ENCODE measurements at regions not wholly inside any gene's neighbourhood (a gene's known extent, or its start where the extent isn't known, plus 50 kb on each side); places are given as distances from the start of the nearest gene placed in this dataset.
A peak's percentile ranks its signal among the peaks of the same experiment; 100 is the strongest.

DNA sequence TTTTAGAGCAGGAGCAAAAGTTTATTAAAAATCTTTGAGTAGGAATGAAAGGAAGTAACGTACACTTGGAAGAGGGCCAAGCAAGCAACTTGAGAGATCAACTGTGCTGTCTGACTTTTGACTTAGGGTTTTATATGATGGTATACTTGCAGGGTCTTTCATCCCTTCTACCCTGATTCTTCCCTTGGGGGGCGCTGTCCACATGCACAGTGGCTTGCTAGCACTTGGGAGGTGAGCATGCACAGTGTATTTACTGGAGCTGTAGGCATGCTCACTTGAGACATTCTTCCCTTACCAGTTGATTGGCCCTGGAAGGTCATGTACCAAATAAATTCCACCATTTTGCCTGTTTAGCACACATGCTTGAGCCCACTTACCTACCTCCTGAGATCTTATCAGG, 1001.3 kb upstream of the ADGRL2 start:
- ATAC-seq (ENCODE audit: insufficient read depth, low FRiP score) (no peak), DNase-seq (peak in 2 of 3 donors; percentile 1 to 13)
- no peak overlapping the region for H3K27ac ChIP-seq (ENCODE audit: low read depth in 1 of 2, low read length in 1 of 2)
- H3K4me1 ChIP-seq (ENCODE audit: control insufficient read depth in 5 of 5, insufficient read depth in 5 of 5, low read length in 5 of 5), result peaks cover 0 to 5% (median 0%) of the 10 kb centered on the region in 5 donors
- H3K9ac ChIP-seq (ENCODE audit: insufficient read depth in 1 of 2, low read length in 2 of 2), result no peak overlapping the region
- H3K36me3 ChIP-seq (ENCODE audit: control insufficient read depth in 4 of 4, insufficient read depth in 4 of 4, low read length in 4 of 4), result no peaks in the 10 kb centered on the region
- peaks cover 0 to 2% (median under 1%) of the 10 kb centered on the region in 4 donors for H3K9me3 ChIP-seq (ENCODE audit: control insufficient read depth in 4 of 4, insufficient read depth in 3 of 4, low read length in 3 of 4)
- H3K27me3 ChIP-seq (ENCODE audit: control insufficient read depth in 3 of 3, insufficient read depth in 3 of 3, low read length in 2 of 3), result no peaks in the 10 kb centered on the region
- WGBS, 2 donors, result 44 to 46% methylated on average over 2 of the region's 2 CpGs
- H3K4me3 ChIP-seq, result no peak overlapping the region
- TF ChIP-seq, protein P1, sequence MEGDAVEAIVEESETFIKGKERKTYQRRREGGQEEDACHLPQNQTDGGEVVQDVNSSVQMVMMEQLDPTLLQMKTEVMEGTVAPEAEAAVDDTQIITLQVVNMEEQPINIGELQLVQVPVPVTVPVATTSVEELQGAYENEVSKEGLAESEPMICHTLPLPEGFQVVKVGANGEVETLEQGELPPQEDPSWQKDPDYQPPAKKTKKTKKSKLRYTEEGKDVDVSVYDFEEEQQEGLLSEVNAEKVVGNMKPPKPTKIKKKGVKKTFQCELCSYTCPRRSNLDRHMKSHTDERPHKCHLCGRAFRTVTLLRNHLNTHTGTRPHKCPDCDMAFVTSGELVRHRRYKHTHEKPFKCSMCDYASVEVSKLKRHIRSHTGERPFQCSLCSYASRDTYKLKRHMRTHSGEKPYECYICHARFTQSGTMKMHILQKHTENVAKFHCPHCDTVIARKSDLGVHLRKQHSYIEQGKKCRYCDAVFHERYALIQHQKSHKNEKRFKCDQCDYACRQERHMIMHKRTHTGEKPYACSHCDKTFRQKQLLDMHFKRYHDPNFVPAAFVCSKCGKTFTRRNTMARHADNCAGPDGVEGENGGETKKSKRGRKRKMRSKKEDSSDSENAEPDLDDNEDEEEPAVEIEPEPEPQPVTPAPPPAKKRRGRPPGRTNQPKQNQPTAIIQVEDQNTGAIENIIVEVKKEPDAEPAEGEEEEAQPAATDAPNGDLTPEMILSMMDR (IDR thresholded peaks at IDR 0.05; ENCODE audit: control extremely low read depth, extremely low read depth), result no peak

DNA sequence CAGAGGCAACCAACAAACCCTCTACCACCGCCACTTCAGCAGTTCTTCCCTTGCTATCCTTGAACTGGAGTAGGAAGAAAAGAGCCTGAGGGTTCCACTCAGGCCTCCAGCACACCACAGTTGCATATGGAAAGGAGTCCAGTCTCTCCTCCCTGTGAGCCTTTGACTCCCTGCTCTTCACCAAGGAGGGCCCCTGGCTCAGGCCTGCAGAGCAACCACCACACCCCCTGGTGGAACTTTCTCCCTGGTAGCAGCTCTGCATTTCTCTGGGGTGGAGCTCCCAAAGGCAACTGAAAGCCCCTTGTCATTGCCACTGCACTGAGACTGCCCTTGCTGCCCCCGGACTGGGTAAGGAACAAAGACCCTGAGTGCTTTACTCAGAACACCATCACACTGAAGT, 1021.5 kb upstream of the ADGRL2 start:
- Histone ChIP-seq H3K9me3 (ENCODE audit: control insufficient read depth in 4 of 4, insufficient read depth in 3 of 4, low read length in 3 of 4) (peaks cover 0 to 2% (median 0%) of the 10 kb centered on the region in 4 donors), H3K9ac (ENCODE audit: insufficient read depth in 1 of 2, low read length in 2 of 2) (no peak overlapping the region), H3K27ac (ENCODE audit: low read depth in 1 of 2, low read length in 1 of 2) (no peak overlapping the region), H3K4me3 (peak overlapping the region; percentile 3), H3K36me3 (ENCODE audit: control insufficient read depth in 4 of 4, insufficient read depth in 4 of 4, low read length in 4 of 4) (no peaks in the 10 kb centered on the region), H3K4me1 (ENCODE audit: control insufficient read depth in 5 of 5, insufficient read depth in 5 of 5, low read length in 5 of 5) (no peaks in the 10 kb centered on the region), H3K27me3 (ENCODE audit: control insufficient read depth in 3 of 3, insufficient read depth in 3 of 3, low read length in 2 of 3) (no peaks in the 10 kb centered on the region)
- 94 to 100% methylated on average over 1 to 2 of the region's 2 CpGs for WGBS, 2 donors
- DNase-seq (no peak), ATAC-seq (ENCODE audit: insufficient read depth, low FRiP score) (no peak)
- TF ChIP-seq, protein P1 (IDR thresholded peaks at IDR 0.05; ENCODE audit: control extremely low read depth, extremely low read depth), result no peak

DNA sequence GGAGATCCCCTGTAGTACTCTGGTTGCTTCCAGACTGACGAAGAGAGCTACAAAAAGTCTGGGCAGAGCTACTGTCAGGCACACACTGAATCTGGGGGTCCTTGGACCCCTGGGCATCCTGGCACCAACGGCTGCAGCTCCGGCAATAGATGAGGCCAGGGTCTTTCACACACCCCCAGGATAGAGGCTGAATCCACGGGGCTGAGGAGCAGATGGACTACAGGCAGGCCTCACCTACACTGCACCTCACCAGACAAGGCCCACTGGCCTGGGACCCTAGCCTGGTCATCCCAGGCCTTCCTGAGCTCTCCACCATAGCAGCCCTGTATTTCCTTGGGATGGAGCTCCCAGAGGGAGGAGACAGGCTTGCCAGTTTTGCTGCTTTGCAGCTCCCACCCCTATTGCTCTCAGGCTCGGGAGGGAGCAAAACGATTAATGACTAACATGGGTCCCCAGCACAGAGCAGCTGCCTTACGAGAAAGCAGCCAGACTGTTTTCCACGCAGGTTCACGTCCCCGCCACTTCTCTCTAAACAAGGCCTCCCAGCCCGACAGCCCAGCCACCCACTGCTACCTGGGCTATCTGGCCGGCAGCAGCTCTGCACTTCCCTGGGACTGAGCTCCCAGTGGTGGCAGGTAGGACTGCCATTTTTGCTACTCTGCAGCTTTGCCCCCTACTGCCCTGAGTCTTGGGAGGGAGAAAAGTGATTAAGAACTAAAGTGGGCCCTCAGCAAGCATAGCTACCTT, 1022.5 kb upstream of the ADGRL2 start:
- no peaks in the 10 kb centered on the region for H3K27me3 ChIP-seq (ENCODE audit: control insufficient read depth in 3 of 3, insufficient read depth in 3 of 3, low read length in 2 of 3)

More for the DNA sequence above, 1022.5 kb upstream of the ADGRL2 start:
- TF ChIP-seq, protein P1 (IDR thresholded peaks at IDR 0.05; ENCODE audit: control extremely low read depth, extremely low read depth), result no peak
- 92 to 95% methylated on average over 12 of the region's 12 CpGs for WGBS, 2 donors
- no peak overlapping the region for H3K9ac ChIP-seq (ENCODE audit: insufficient read depth in 1 of 2, low read length in 2 of 2)
- DNase-seq, result no peak
- no peak overlapping the region for H3K4me3 ChIP-seq
- H3K27ac ChIP-seq (ENCODE audit: low read depth in 1 of 2, low read length in 1 of 2), result no peak overlapping the region
- H3K4me1 ChIP-seq (ENCODE audit: control insufficient read depth in 5 of 5, insufficient read depth in 5 of 5, low read length in 5 of 5), result no peaks in the 10 kb centered on the region
- ATAC-seq (ENCODE audit: insufficient read depth, low FRiP score), result no peak
- no peaks in the 10 kb centered on the region for H3K36me3 ChIP-seq (ENCODE audit: control insufficient read depth in 4 of 4, insufficient read depth in 4 of 4, low read length in 4 of 4)
- H3K9me3 ChIP-seq (ENCODE audit: control insufficient read depth in 4 of 4, insufficient read depth in 3 of 4, low read length in 3 of 4), result peaks cover 0 to 2% (median 0%) of the 10 kb centered on the region in 4 donors

Data from lung (tissue), 11 donors.